CD4-positive, alpha-beta T cell treated with Interleukin-6 for 4 hours (primary cell): ENCODE measurements at regions not wholly inside any gene's neighbourhood (a gene's known extent, or its start where the extent isn't known, plus 50 kb on each side); places are given as distances from the start of the nearest gene placed in this dataset.

Experiments used
- DNase-seq: peaks from one replicate; pipeline ENCODE4 v3.0.0-alpha.2; 2020; ENCODE audit warnings: mixed read lengths

GRCh38 chr2:126990605-126991532 lies 92.2 kb downstream of the TEX51 start:
- DNase-seq = no peak

- DNase-seq = no peak
Measured at GRCh38 chr2:126994340-126994777, 95.7 kb downstream of the TEX51 start.

- no peak for DNase-seq
Measured at GRCh38 chr2:126995621-126996377, 97.1 kb downstream of the TEX51 start.

GRCh38 chr2:126996378-126996699 lies 97.6 kb downstream of the TEX51 start:
- no peak for DNase-seq
